Activated T-cell treated with anti-CD3 and anti-CD28 coated beads for 24 hours (primary cell): ENCODE measurements at regions not wholly inside any gene's neighbourhood (a gene's known extent, or its start where the extent isn't known, plus 50 kb on each side); places are given as distances from the start of the nearest gene placed in this dataset.

ENCODE experiments used
- DNase-seq: peaks from one replicate; pipeline ENCODE4 v3.0.0-alpha.2; 2020; ENCODE audit warnings: low read depth

DNA sequence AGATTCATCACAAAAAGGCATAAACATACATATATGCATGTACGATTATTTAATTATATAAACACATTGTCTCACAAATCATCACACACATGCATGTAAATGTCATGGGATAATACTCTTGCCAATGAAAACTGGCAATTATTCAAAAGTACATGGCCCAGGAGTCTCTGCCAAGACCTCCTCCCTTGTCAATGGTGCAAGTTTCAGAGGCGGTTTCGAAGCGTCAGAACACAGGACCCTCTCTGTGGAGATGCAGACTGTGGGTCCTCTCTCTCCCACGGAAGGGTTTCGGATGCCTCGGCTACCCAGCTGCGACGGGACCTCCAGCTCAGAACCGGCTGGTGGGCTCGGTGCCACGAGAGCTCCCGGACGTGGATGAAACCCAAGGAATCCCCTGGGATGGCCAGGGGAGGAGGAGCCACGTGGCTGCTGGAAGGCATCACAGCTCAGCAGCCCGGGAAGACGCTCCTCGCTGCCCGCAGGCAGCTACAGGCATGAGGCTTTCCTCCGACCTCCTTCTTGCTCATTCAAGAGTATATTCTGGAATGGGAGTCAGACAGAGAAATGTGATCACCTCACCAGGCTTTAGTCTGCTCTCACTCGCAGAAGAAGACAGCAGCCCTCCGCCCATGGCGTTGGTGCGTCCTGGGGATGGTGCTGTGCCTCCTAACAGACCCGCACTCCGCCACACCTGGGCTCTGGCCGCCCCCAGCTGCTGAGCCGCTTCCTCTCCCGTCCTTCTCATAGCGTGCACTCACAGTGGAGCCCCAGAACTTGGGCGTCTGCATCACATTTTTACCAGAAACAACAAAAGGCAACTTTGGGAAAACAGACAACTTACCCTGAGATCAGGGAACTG lies 308.8 kb downstream of the IRX2 start:
- DNase-seq: no peak

DNA sequence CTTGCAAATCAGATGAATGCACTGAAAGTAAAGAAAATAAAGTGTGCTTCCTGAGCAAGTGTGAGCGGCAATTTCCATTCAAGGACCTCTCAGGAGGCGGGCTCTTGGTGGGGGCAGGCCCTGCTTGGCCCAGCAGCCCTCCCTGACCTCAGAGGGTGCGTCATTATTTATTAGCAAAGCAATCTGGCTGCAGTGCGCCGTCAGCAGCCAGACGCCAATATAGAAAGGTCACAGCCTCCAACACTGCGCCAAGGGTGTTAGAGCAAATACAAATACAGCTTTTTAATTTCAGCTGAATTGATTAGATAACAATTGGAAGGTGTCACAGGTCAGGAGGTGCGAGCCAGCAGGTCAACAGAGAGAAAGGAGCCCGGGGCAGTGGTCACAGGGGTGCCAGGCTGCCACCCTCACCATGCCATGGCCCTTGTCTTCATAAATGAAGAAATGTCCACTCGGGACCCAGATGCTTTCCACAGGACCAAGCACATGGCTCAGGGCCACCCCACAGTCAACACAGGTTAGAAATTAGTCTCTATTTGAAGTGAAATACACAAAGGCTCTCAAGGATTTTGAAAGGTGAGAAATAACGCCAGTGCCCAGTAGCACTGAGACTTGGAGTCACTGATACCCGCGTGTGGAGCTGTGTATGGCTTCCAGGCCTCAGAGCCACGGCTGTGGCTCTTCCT lies 309.8 kb downstream of the IRX2 start:
- DNase-seq: no peak

DNA sequence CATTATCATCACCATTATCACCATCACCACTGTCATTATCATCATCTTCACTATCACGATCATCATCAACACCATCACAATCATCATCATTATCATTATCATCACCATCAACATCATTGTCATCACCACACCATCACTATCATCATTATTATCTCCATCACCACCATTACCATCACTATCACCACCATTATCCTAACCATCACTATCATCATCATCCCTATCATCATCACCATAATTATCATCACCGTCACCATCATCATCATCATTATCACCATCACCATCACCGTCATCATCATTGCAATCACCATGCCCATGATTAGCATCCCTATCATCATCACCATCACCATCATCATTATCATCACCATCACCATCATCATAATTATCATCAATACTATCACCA lies 311.9 kb downstream of the IRX2 start:
- DNase-seq: no peak

DNA sequence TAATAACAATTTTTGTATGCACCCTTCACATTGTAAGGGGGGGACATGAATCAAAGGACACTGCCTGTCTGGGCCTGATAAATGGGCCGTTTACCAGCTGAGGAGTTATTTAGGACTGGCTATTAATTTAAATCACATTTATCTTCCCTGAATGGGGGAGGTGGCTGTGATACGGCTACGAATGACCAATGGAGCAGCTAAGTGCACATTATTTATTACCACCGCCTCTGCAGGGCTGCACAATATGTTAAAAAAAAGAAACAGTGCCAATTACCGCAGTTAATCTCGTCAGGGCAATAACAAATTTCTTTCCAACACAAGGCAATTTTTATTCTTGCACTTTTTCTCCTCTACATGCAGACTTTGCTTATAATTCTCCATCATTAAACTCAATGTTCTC lies 318.4 kb downstream of the IRX2 start:
- DNase-seq: no peak

DNA sequence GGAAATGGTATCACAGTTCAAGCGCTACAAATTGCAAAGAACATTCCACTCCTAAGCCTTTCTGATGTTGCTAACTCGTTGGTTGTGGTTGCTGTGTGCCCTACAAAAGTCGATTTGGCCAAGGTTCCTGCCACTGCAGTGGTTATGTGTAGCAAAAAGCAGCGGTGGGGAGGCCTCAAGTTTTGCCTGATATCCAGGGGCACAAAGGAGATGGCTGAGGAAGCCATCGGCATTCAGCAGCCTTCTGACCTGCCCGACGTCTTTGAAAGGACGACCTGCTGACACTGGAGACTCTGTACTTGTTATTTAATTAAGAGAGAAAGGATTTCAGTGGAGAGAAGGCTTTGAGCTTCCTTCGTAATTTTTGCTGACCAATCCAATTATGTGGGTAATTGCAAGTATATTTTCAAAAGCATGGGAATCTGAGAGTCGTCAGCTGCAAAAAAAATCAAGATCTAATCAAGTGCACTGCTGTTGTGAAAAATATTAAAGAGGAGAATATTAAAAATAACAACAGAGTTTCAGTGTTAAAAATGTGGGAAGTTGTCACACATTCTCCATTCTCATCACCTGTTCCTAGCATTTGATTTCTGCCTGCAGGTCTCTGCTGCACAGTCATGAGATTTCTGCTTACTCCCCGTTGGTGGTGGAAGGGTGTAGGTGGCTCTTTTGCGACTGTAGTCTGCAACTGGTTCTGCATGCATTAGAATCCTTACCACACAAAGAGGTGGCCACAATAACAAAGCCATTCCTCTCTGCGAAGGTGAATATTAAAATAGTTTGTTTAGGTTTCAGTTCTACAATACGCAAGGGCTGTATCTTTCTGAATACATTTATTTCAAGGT lies 319.2 kb downstream of the IRX2 start:
- no peak for DNase-seq

DNA sequence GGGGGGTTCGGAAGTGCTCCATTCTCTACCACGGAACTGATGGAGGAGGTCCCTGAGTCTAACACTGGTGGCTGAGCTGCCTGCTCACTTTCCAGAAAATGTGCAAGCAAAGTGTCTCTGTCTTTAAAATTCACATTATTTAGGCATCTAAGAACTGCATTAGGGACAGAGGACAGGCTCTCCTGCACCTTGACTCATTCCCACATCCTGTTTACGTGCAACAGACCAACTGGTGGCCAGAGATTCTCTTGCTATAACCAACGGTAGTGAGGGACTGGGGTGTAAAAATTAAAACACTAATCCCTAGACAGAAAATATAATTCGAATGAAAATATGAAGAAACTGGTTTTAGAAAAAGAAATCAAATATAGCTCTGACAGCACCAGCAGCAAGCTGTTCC lies 320.9 kb downstream of the IRX2 start:
- DNase-seq: no peak

DNA sequence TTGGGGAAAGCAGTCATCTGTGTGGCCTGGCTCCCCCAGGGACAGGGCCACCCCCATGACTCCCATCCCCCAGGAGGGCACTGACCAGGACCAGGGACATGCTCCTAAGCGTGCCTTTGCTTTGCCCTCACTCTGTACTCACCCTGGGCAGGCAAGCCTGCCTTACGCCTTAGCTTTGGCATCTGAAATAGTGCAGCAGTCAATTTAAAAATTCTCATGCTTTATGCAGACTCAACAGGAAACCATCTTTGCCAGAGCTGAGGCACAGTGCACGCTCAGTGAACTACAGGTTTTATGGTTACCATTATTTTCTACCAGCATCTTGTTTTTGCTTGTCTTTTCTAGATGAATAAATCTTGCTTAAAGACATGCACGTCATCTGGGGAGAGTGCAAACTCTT lies 323.5 kb downstream of the IRX2 start:
- DNase-seq: no peak

DNA sequence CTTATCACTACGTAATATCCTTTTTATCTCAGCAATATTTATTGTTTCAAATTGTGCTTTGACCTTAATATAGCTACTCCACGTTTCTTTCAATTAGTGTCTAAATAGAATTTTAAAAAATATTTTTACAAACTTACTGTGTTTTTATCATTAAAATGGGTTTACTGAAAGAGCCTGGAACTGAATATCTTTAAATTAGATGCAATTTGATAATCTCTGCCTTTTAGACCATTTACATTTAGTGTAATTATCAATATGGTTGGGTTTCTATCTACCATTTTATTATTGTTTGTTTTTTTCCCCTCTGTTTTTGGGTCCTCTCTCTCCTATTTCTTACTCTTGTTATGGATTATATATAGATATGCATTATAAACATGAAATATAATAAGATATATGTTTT lies 327.8 kb downstream of the IRX2 start:
- DNase-seq: no peak

DNA sequence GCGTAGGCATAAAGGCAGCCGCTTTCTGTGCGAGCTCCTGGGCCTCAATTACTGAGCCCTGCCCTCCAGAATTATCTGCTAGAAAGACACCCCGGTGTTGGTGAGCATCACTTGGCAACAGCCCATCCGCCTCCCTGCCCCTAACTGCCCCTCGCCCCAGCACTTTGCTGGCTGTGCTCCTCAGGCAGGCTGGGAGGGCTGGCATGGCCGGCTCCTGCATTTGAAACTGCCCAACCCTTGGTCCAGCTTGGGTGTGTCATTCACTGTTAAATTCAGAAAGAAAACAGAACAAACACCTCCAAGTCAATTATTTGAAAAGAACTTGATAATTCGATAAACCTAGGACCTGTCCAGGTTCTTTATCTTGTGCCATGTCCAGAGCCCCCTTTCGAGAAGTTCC lies 334.2 kb downstream of the IRX2 start:
- DNase-seq: no peak

DNA sequence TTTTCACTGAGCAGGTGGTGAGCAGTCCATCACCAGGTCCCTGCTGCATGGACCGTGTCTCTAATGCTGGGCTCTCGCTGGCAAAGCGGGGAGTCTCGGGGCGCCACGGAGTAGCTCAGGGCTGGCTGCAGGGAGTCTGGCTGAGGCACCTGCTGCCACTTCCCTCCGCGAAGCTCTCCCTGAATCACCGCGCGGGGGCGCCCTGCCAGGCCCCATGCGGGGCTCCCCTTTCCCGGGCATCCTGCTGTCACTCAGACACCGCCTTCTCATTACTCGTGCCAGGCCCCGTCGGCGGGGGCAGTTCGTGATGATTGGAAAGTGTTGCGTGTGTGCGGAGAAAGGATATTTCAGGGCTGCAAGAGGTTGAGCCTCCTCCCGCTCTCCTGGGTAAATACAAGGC lies 335.8 kb downstream of the IRX2 start:
- DNase-seq: no peak

DNA sequence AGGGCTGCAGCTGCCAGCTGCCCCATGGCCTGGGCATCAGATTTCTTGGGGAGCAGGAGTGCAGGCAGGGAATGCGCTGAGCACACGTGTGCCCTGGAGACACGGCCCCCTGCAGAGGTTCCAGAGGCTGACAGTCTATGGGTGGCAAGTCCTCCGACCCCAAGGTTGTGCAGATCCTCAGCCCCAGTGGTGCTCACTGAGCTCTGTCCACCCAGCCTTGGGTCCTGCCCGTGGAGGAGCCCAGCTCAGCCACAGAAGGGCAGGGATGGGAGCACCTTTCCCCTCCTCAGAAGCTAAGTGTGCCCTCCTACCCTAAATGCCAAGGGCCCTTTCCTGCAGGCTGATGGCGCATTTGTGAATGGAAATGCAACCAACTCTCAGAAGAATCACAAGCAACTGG lies 341.0 kb downstream of the IRX2 start:
- DNase-seq: no peak

DNA sequence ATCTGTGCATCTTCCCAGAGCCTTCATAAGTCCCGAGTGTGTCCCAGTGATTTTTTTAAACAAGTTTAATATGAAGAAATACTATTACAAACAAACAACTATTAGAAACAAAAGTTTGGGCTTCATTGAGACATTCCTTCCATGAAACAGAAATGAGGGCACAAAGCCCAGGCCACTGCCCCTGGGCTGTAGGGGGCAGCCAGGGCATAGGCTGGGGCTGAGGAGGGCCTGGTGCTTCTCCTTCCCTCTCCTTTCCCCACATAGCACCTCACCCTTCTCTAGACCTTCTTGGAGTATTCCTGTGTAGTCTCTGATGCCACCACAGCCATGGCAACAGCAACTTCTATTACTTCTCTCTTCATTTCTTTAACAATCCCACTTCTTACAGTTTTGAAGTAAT lies 348.2 kb downstream of the IRX2 start:
- DNase-seq: no peak

DNA sequence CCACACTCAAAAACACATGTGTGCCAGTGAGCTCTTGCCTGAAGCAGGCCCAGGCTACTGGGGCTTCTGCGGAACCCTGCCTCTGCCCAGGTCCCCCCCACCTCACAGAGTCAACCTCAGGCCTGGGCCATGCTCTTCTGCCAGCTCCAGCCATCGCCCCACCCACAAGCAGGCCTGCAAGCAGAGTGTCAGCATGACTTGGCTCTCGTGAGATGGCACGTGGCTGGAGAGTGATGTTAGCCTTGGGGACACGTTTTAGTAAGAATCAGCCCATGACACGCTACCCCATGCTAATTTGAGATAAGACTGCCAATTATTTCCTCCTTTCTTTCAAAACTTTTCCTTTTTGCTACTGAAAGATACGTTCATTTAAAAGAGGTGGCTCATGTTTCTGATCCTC lies 351.7 kb downstream of the IRX2 start:
- no peak for DNase-seq

DNA sequence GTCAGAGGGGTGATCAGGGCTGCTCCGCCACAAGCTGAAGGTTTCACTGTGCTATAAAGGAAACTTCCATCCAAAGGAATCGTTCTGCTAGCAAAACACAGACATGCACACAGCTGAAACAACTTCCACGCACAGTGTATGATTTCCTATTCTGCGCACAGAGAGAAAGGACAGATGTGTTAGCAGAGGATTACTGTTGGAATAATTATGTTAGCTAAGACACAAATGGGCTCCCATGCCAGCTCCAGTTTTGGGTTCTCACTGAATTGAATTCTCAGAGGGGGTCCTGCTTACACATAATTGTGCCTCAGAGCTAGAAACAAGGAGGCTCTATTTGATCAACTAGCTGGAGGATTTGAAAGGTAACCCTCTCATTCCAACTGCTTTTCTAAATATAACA lies 352.4 kb downstream of the IRX2 start:
- DNase-seq: no peak

DNA sequence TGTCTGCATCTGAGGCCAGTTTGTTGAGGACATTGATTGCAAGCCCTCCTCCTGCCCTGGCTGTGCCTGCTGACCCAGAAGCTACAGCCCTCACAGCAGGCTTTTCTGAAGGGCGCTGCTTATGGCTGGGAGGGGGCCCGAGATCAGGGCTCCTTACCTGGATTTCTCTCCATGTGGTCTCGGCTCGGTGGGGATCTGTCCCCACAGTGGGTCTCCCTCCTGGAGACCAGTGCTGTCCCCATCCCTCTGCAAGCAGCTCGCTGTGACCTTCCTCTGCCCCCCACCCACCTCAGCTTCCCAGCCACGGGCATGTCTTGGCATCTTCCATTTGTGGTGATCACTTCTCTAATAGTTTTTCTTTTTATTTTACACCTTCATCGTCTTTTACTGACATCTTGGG lies 357.9 kb downstream of the IRX2 start:
- no peak for DNase-seq

DNA sequence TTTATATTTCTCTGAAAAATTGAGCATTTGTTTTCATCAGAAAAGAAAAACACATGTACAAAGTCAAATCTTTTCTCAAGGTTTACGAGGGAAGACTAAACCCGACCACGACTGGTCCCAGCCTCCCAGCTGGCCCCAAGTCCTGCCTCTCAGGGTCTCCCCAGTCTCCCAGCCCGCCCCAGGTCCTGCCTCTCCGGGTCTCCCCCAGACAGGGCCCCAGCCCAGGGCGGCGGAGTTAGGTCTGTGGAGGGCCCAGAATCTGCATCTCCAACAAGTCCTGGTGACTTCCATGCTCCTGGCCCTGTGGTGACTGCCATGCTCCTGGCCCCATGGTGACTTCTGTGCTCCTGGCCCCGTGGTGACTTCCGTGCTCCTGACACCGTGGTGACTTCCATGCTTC lies 359.9 kb downstream of the IRX2 start:
- no peak for DNase-seq

DNA sequence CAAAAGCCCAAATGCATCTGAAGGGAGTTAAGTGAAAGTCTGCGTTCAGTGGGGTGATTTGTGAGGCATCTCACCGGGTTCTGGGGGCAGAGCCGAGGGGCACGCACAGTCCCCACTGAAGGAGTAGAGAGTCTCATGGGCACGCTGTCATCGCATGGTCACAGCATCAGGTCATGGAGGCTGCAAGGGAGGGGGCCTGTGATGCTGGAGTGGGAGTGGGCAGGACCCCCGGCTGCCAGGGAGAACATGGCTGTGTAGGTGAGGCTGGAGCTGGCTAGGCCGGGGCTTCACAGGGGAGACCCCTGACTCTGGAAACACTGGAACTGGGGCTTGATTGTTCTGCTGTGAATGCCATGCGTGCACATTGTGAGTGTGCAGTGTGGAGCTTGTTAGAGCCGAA lies 360.5 kb downstream of the IRX2 start:
- no peak for DNase-seq

DNA sequence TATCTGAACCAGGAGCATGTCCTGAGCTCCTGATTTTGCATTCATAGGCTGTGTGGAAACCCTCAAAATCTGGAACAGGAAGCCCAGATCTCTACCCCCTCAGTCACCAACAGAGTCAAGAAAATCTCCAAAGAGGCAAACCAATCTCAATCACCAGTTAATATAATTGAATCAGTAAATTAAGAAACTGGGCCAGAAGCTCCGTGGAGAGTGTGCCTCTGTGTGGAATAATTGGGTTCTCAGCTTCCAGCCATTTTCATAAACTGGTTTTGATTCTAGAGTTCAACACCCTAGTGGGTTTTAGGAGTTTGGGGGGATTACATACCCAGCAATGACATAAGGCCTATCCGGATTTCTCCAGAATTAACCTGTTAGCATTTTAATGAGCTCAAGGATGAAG lies 362.9 kb downstream of the IRX2 start:
- DNase-seq: no peak

DNA sequence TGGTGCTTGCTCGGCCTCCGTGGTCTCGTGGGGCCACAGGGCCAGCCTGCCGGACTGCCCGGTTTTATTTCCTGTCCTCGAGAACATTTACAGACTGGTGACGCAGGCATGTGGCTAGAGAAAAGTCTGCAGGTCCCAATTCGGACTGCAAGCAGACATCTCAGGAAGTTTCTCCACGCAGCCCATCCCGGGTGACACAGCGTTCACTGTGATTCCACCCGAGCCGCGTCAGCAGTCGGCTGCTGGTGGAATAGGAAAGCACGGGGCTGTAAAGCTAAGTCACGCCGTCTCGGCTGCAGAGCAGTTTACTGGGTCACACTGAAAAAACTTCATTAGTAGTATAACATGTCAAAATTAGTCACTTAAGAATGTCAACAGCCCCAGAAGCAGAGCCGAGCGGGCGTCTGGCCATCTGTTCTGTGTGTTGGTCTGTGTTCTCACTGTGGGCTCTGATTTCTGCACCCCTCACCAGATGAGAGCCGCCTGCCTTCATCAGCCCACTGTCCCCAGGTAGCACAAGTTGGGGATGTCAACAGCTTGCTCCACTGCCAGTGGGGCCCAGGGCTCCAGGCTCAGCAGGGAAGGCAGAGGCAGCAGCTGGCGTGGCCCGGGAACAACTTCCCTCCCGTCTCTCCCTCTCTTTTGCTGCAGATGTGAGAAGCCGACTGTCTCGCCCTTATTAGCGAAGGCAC lies 363.7 kb downstream of the IRX2 start:
- no peak for DNase-seq

DNA sequence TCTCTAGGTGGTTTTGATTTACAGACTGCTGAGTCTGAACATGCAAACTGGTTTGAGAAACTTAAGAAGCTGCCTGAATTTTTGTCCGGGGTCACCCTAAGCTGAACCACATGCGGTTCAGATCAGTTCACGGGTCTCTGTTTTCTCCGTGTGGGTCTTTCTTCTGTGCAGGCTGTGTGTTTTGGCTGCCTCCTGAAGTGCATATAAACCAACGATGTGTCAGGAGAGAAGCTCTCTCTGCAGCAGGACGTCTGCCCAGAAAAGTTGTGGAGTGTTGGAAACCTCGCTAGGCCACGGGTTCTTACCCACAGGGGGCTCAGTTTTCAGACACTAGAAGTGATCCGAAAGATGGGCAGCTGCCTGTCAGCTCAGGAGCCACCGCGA lies 364.2 kb downstream of the IRX2 start:
- no peak for DNase-seq

DNA sequence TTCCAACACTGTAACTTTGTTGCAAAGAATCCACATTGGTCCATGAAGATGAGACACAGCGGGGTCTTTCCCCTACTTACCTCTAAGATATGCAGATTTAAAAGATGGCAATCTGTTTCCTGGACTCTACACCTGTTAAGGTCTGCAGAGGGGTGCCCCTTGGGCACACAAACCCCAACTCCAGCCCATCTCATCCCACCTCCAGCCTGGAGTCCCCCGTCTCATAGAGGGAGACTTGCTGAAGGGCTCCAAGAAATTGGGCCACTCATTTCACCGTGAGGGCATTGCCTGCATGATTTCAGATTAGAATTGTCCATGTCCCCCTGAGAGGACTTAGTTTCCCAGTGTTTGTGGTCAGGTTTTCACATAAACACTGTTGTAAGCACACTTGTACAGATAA lies 365.7 kb downstream of the IRX2 start:
- DNase-seq: no peak

DNA sequence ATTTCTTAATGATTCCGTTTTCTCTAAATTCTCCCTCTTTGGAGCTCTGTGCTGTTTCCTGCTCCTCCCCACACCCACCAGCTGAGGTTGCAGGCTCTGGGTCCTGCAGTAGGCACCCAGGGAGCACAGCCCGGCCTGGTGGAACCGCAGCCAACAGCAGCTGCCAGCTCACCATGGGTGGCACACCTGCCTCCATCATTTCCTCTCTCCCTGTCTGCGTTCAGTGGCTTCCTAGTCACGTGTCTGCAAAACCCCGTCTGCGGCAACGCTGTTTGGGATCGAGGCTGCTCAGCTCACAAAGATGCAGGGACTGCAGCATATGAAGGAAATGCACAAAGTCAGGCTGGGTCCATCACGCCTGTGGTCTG lies 367.8 kb downstream of the IRX2 start:
- no peak for DNase-seq
